ENCODE measurements at regions not wholly inside any gene's neighbourhood (a gene's known extent, or its start where the extent isn't known, plus 50 kb on each side); places are given as distances from the start of the nearest gene placed in this dataset.

DNA sequence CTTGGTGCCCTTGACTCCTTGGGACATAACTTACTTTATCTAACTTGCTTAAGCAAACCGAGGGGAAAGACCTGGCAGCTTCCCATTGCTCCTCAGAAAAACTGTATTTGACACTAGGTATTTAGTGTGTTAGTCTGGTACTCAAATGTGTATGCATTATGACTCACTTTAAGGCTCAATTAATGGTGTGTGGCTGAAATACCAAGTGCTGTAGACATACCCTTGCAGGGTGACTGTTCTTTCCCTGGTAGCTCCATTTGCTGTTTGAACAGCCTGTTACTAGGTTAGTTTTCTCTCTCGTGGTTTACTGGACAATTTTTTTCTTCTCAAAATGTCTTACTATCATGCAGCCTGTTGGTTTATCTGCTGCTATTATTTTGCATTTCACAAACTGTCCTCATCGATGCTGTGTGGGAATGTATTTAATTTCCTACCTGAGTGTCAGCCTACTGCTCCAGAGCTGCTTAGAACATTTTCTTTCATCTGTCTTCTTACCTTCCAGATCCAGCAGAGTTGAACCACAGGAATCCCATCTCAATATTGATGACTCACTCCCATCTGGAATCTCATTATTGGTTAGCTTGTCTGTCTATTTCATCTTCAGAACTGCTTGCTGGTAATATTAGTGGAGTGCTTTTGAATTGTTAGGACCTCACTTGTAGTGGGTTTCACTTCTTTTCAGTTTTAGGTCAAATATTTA lies 158.0 kb upstream of the FAT1 start:
- TF ChIP-seq ZNF563 (CRISPR knock-in tag; IDR thresholded peaks at IDR 0.05) (no peak), SIN3B (IDR thresholded peaks at IDR 0.05; ENCODE audit: low read length) (no peak), HNRNPLL (IDR thresholded peaks at IDR 0.05; ENCODE audit: low read depth, low read length, poor library complexity, severe bottlenecking) (no peak), TCF7L2 (IDR thresholded peaks at IDR 0.05; ENCODE audit: low read depth, low read length) (no peak), ELF4 (CRISPR knock-in tag; IDR thresholded peaks at IDR 0.05; ENCODE audit: borderline replicate concordance) (no peak), SP1 (IDR thresholded peaks at IDR 0.05) (no peak), SP1 (CRISPR knock-in tag; IDR thresholded peaks at IDR 0.05) (no peak), ZMYM4 (CRISPR knock-in tag; IDR thresholded peaks at IDR 0.05) (no peak), PHB2 (IDR thresholded peaks at IDR 0.05; ENCODE audit: partially characterized antibody) (no peak), ZNF446 (CRISPR knock-in tag; IDR thresholded peaks at IDR 0.05) (no peak)
- H3K4me2 ChIP-seq (ENCODE audit: low read depth, low read length): no peak overlapping the region
- peaks cover 11% of the 10 kb centered on the region for H3K4me1 ChIP-seq (ENCODE audit: insufficient read depth, low read length)
- 13% methylated on average over 3 of the region's 3 CpGs for WGBS (ENCODE audit: low lambda C conversion rate)
- no peak overlapping the region for H3K9ac ChIP-seq (ENCODE audit: insufficient read depth, low read depth, low read length)
- in situ Hi-C loops (cut with HindIII; ENCODE audit: extremely low pct_ligation_motif_present, low pct_unique_long_range_greater_than_20kb): no loop called here
- no peak overlapping the region for H2AFZ ChIP-seq (ENCODE audit: low read length)
- H3K9me3 ChIP-seq (ENCODE audit: low read length): no peaks in the 10 kb centered on the region
- no peaks in the 10 kb centered on the region for H4K20me1 ChIP-seq (ENCODE audit: insufficient read depth, low read length)
- ATAC-seq (no peak), FAIRE-seq (peak; percentile 4), DNase-seq (ENCODE audit: low spot score) (no peak)
- ChIA-PET CTCF (ENCODE audit: low intra/inter-chr PET ratio, low total read pairs) (no interaction called here), POLR2A (interaction anchor here (0.7 kb wide), 1 partner anchor 296 kb away, joined by 3 read pairs; no protein-coding TSS in a partner anchor)
- H3K4me3 ChIP-seq (replicated peaks in 1 of 3; ENCODE audit: insufficient read depth in 1 of 3, low read depth in 2 of 3, low read length in 3 of 3): no peak overlapping the region
- BruUV-seq (replicated peaks): no TSS peak
- H3K27ac ChIP-seq (ENCODE audit: extremely low read length, insufficient read depth, low read length): no peak overlapping the region
- H3K27me3 ChIP-seq (ENCODE audit: control insufficient read depth in 1 of 2, insufficient read depth in 2 of 2, low read length in 2 of 2): peaks cover 0 to 2% of the 10 kb centered on the region in 2 experiments; a peak in 2 of 5 replicates
- intact Hi-C loops (cut with micrococcal nuclease; ENCODE audit: unreplicated experiment): no loop called here
- no peaks in the 10 kb centered on the region for H3K36me3 ChIP-seq (replicated peaks in 1 of 2; ENCODE audit: control insufficient read depth in 1 of 2, insufficient read depth in 2 of 2, low read length in 2 of 2)
- H3K79me2 ChIP-seq (ENCODE audit: insufficient read depth, low read length): no peaks in the 10 kb centered on the region

DNA sequence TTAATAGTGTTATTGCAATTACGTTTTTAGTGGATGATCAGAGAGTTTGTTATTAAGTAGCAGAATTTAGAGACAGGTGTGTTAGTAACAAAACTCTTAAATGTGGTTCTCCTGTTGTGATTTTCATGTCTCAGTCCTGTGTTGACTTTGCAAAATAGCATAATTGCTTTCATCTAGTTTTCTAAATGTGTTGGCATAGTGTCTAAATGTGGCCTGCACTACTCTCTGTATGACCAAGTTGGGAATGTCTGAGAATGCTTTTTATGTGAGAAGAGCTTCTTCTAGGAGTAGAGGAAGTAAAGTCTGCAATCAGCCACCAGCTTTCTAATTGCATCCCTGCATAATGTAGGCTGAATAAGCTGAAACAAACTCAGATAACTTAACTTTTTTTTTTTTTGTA lies 158.6 kb upstream of the FAT1 start:
- POLR2A ChIA-PET: interaction anchor here (0.7 kb wide), 1 partner anchor 297 kb away, joined by 3 read pairs; no protein-coding TSS in a partner anchor
- intact Hi-C loops (cut with micrococcal nuclease; ENCODE audit: unreplicated experiment) (no loop called here), in situ Hi-C loops (cut with HindIII; ENCODE audit: extremely low pct_ligation_motif_present, low pct_unique_long_range_greater_than_20kb) (no loop called here)
- Histone ChIP-seq H3K4me2 (ENCODE audit: low read depth, low read length) (no peak overlapping the region), H3K27me3 (ENCODE audit: control insufficient read depth in 1 of 2, insufficient read depth in 2 of 2, low read length in 2 of 2) (peaks cover 0 to 2% of the 10 kb centered on the region in 2 experiments; a peak in 2 of 5 replicates), H3K4me1 (ENCODE audit: insufficient read depth, low read length) (peaks cover 15% of the 10 kb centered on the region), H4K20me1 (ENCODE audit: insufficient read depth, low read length) (no peaks in the 10 kb centered on the region), H2AFZ (ENCODE audit: low read length) (no peak overlapping the region), H3K27ac (ENCODE audit: extremely low read length, insufficient read depth, low read length) (no peak overlapping the region), H3K36me3 (replicated peaks in 1 of 2; ENCODE audit: control insufficient read depth in 1 of 2, insufficient read depth in 2 of 2, low read length in 2 of 2) (no peaks in the 10 kb centered on the region), H3K9me3 (ENCODE audit: low read length) (no peaks in the 10 kb centered on the region), H3K9ac (ENCODE audit: insufficient read depth, low read depth, low read length) (no peak overlapping the region), H3K4me3 (replicated peaks in 1 of 3; ENCODE audit: insufficient read depth in 1 of 3, low read depth in 2 of 3, low read length in 3 of 3) (no peak overlapping the region), H3K79me2 (ENCODE audit: insufficient read depth, low read length) (no peaks in the 10 kb centered on the region)
- TF ChIP-seq MAFK (conservative IDR thresholded peaks at IDR 0.05 in 1 of 2, IDR thresholded peaks at IDR 0.05 in 1 of 2; ENCODE audit: low read length in 2 of 2): no peak
- TF ChIP-seq, protein P1, sequence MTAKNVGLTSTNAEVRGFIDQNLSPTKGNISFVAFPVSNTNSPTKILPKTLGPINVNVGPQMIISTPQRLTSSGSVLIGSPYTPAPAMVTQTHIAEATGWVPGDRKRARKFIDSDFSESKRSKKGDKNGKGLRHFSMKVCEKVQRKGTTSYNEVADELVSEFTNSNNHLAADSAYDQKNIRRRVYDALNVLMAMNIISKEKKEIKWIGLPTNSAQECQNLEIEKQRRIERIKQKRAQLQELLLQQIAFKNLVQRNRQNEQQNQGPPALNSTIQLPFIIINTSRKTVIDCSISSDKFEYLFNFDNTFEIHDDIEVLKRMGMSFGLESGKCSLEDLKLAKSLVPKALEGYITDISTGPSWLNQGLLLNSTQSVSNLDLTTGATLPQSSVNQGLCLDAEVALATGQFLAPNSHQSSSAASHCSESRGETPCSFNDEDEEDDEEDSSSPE (CRISPR knock-in tag; IDR thresholded peaks at IDR 0.05): no peak
- TF ChIP-seq FOXA1 (IDR thresholded peaks at IDR 0.05): no peak
- no peak for TF ChIP-seq FOXA1 (CRISPR knock-in tag; IDR thresholded peaks at IDR 0.05)
- TF ChIP-seq, protein P2, sequence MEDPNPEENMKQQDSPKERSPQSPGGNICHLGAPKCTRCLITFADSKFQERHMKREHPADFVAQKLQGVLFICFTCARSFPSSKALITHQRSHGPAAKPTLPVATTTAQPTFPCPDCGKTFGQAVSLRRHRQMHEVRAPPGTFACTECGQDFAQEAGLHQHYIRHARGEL (CRISPR knock-in tag; IDR thresholded peaks at IDR 0.05): no peak
- TF ChIP-seq KLF9 (CRISPR knock-in tag; IDR thresholded peaks at IDR 0.05; ENCODE audit: low read depth): no peak
- no peak for TF ChIP-seq POLR2AphosphoS5 (IDR thresholded peaks at IDR 0.05; ENCODE audit: low read depth, low read length)
- BruUV-seq (replicated peaks): no TSS peak
- 4% methylated on average over 1 of the region's 1 CpG for WGBS (ENCODE audit: low lambda C conversion rate)
- ATAC-seq (no peak), FAIRE-seq (no peak), DNase-seq (ENCODE audit: low spot score) (no peak)
- CTCF ChIA-PET (ENCODE audit: low intra/inter-chr PET ratio, low total read pairs): no interaction called here
